ENCODE measurements at regions not wholly inside any gene's neighbourhood (a gene's known extent, or its start where the extent isn't known, plus 50 kb on each side); places are given as distances from the start of the nearest gene placed in this dataset.

DNA sequence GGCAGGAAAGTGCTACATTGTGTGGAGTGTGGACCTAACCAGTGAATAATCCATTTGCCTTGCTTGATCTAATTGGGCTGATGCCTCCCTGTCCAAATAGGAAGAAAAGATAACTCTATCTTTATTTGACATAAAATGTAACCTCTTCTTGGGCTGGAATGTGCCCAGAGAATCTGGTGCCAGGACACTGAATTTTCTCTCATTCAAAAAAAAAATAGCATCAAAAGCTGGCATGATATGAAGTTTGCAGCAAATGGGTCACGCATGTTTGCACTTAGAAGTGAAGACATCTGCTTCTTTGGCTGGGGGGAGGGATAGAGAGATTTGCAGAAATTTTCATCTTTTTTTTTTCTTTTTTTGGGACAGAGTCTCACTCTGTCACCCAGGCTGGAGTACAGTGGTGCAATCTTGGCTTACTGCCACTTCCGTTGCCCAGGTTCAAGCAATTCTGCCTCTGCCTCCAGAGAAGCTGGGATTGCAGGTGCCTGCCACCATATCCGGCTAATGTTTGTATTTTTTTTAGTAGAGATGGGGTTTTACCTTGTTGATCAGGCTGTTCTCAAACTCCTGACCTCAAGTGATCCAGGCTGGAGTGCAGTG lies 478.2 kb upstream of the EEF2KMT start (continued):
- no peak for TF ChIP-seq ZNF354C (tag by site-specific recombination; IDR thresholded peaks at IDR 0.05; ENCODE audit: borderline replicate concordance, low read depth)
- TF ChIP-seq ZNF548 (tag by site-specific recombination; IDR thresholded peaks at IDR 0.05), result no peak
- TF ChIP-seq, protein P1, sequence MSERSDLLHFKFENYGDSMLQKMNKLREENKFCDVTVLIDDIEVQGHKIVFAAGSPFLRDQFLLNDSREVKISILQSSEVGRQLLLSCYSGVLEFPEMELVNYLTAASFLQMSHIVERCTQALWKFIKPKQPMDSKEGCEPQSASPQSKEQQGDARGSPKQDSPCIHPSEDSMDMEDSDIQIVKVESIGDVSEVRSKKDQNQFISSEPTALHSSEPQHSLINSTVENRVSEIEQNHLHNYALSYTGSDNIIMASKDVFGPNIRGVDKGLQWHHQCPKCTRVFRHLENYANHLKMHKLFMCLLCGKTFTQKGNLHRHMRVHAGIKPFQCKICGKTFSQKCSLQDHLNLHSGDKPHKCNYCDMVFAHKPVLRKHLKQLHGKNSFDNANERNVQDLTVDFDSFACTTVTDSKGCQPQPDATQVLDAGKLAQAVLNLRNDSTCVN (tag by site-specific recombination; optimal IDR thresholded peaks at IDR 0.05), result no peak
- TF ChIP-seq ZFP37 (tag by site-specific recombination; IDR thresholded peaks at IDR 0.05), result no peak
- TF ChIP-seq SALL2 (tag by site-specific recombination; IDR thresholded peaks at IDR 0.05; ENCODE audit: borderline replicate concordance), result no peak

DNA sequence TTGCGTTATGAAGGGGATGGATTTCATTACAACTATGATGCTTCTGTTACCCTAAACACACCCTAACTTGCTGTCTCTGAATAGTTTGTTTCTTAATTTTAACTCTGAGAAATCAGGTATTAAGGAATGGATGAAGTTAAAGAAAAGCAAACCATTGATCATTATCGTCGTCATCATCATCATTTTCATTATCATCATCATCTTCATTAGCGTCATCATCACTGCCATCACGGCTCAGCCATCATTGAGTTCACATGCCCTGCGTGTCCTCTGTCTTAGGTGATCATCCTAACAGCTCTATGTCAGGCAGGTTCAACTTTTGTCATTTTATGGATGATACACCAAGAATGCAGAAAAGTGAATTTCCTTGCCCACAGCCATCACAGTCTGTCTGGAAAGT lies 477.5 kb upstream of the EEF2KMT start:
- H3K9me3 ChIP-seq (ENCODE audit: control insufficient read depth, insufficient read depth, low read depth, low read length), result no peaks in the 10 kb centered on the region
- H3K4me1 ChIP-seq (ENCODE audit: control insufficient read depth, insufficient read depth, low read length), result no peaks in the 10 kb centered on the region
- TF ChIP-seq ZNF473 (tag by site-specific recombination; IDR thresholded peaks at IDR 0.05) (no peak), ZNF610 (tag by site-specific recombination; IDR thresholded peaks at IDR 0.05; ENCODE audit: borderline replicate concordance) (no peak), ZNF501 (tag by site-specific recombination; IDR thresholded peaks at IDR 0.05) (no peak), ZNF791 (tag by site-specific recombination; IDR thresholded peaks at IDR 0.05) (no peak), TRIM28 (IDR thresholded peaks at IDR 0.05; ENCODE audit: borderline replicate concordance, low read length) (no peak), ZNF561 (tag by site-specific recombination; IDR thresholded peaks at IDR 0.05; ENCODE audit: borderline replicate concordance) (no peak), EGR2 (tag by site-specific recombination; IDR thresholded peaks at IDR 0.05; ENCODE audit: low read depth) (no peak), ZFP41 (tag by site-specific recombination; IDR thresholded peaks at IDR 0.05; ENCODE audit: borderline replicate concordance) (no peak), ZNF530 (tag by site-specific recombination; IDR thresholded peaks at IDR 0.05; ENCODE audit: low read depth) (no peak), ZNF510 (tag by site-specific recombination; IDR thresholded peaks at IDR 0.05; ENCODE audit: insufficient replicate concordance) (no peak), ZNF140 (tag by site-specific recombination; IDR thresholded peaks at IDR 0.05) (no peak), ZNF677 (tag by site-specific recombination; IDR thresholded peaks at IDR 0.05) (no peak)
- TF ChIP-seq, protein P2, sequence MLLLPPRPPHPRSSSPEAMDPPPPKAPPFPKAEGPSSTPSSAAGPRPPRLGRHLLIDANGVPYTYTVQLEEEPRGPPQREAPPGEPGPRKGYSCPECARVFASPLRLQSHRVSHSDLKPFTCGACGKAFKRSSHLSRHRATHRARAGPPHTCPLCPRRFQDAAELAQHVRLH (tag by site-specific recombination; IDR thresholded peaks at IDR 0.05), result no peak
- POLR2A ChIA-PET, result no interaction called here
- H3K4me3 ChIP-seq (ENCODE audit: low read depth, low read length), result no peak overlapping the region
- no peak overlapping the region for H3K27ac ChIP-seq (ENCODE audit: extremely low read depth, low read depth, low read length)
- H3K36me3 ChIP-seq (ENCODE audit: control insufficient read depth in 2 of 2, insufficient read depth in 1 of 2, low read length in 2 of 2), result no peaks in the 10 kb centered on the region
- CTCF ChIA-PET, result no interaction called here

DNA sequence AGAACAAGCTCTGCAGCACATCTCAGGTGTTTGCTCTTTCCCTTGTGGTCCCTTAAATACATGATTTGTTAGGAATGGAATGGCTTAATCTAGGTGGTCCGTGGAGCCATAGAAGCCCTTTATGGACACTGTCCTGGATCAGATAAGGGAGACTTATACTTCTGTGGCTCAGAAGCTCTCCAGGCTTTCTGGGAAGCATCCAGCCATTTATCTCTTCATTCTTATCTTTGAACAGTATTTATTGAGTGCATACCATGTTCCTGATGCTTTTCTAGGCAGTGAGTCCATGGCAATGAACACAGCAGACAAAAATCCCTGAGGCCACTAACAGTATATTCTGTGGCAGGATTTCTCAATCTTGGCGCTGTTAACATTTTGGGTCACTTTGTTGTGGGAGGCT lies 474.5 kb upstream of the EEF2KMT start:
- Histone ChIP-seq H3K36me3 (ENCODE audit: control insufficient read depth in 2 of 2, insufficient read depth in 1 of 2, low read length in 2 of 2) (no peaks in the 10 kb centered on the region), H3K27ac (ENCODE audit: extremely low read depth, low read depth, low read length) (no peak overlapping the region), H3K9me3 (ENCODE audit: control insufficient read depth, insufficient read depth, low read depth, low read length) (no peaks in the 10 kb centered on the region), H3K4me3 (ENCODE audit: low read depth, low read length) (no peak overlapping the region), H3K4me1 (ENCODE audit: control insufficient read depth, insufficient read depth, low read length) (no peaks in the 10 kb centered on the region)
- TF ChIP-seq ZBTB48 (tag by site-specific recombination; IDR thresholded peaks at IDR 0.05), result no peak
- no peak for TF ChIP-seq ZNF274 (IDR thresholded peaks at IDR 0.05; ENCODE audit: low read length)
- no peak for TF ChIP-seq ZNF274 (tag by site-specific recombination; IDR thresholded peaks at IDR 0.05; ENCODE audit: borderline replicate concordance)
- ChIA-PET POLR2A (no interaction called here), CTCF (no interaction called here)

DNA sequence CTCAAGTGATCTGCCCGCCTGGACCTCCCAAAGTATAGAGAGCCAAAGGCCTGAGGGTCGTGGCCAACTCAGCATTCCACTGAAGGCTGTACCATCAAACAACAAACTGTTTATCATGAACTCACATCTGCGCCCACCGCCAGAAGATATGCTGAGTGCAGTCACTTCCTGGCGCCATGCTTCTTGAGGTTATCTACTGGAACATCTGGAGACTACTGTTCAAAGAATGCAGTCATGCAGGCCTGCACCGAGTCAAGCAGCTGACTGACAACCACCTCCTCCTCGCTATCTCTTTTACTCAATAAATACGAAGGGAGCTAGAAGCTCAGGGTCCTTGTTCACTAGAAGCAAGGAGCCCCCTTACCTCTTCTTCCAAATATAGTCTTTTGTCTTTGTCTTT lies 473.9 kb upstream of the EEF2KMT start:
- Histone ChIP-seq H3K36me3 (ENCODE audit: control insufficient read depth in 2 of 2, insufficient read depth in 1 of 2, low read length in 2 of 2) (no peaks in the 10 kb centered on the region), H3K27ac (ENCODE audit: extremely low read depth, low read depth, low read length) (no peak overlapping the region), H3K9me3 (ENCODE audit: control insufficient read depth, insufficient read depth, low read depth, low read length) (no peaks in the 10 kb centered on the region), H3K4me1 (ENCODE audit: control insufficient read depth, insufficient read depth, low read length) (no peaks in the 10 kb centered on the region), H3K4me3 (ENCODE audit: low read depth, low read length) (no peak overlapping the region)
- POLR2A ChIA-PET, result no interaction called here
- CTCF ChIA-PET, result no interaction called here
- TF ChIP-seq ZNF184 (tag by site-specific recombination; IDR thresholded peaks at IDR 0.05) (no peak), ZNF777 (tag by site-specific recombination; IDR thresholded peaks at IDR 0.05; ENCODE audit: borderline replicate concordance) (no peak), TRIM28 (IDR thresholded peaks at IDR 0.05; ENCODE audit: borderline replicate concordance, low read length) (no peak), ZNF843 (tag by site-specific recombination; IDR thresholded peaks at IDR 0.05) (no peak), ZNF341 (tag by site-specific recombination; IDR thresholded peaks at IDR 0.05; ENCODE audit: low read depth) (no peak), KLF7 (tag by site-specific recombination; IDR thresholded peaks at IDR 0.05; ENCODE audit: borderline replicate concordance) (no peak), YY2 (tag by site-specific recombination; IDR thresholded peaks at IDR 0.05) (no peak), ZNF112 (tag by site-specific recombination; IDR thresholded peaks at IDR 0.05) (no peak)
- TF ChIP-seq, protein P2 (tag by site-specific recombination; IDR thresholded peaks at IDR 0.05), result no peak
- TF ChIP-seq, protein P3, sequence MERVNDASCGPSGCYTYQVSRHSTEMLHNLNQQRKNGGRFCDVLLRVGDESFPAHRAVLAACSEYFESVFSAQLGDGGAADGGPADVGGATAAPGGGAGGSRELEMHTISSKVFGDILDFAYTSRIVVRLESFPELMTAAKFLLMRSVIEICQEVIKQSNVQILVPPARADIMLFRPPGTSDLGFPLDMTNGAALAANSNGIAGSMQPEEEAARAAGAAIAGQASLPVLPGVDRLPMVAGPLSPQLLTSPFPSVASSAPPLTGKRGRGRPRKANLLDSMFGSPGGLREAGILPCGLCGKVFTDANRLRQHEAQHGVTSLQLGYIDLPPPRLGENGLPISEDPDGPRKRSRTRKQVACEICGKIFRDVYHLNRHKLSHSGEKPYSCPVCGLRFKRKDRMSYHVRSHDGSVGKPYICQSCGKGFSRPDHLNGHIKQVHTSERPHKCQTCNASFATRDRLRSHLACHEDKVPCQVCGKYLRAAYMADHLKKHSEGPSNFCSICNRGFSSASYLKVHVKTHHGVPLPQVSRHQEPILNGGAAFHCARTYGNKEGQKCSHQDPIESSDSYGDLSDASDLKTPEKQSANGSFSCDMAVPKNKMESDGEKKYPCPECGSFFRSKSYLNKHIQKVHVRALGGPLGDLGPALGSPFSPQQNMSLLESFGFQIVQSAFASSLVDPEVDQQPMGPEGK (tag by site-specific recombination; IDR thresholded peaks at IDR 0.05), result no peak

Data from HEK293 (cell line).